Psoas muscle (tissue), 7 donors: ENCODE measurements at regions not wholly inside any gene's neighbourhood (a gene's known extent, or its start where the extent isn't known, plus 50 kb on each side); places are given as distances from the start of the nearest gene placed in this dataset.
A peak's percentile ranks its signal among the peaks of the same experiment; 100 is the strongest.

Experiments used
- ATAC-seq, 4 donors: fragments of 200-7000 bp; cut with Tn5 transposase; one replicate each; pipeline ENCODE4 v1.9.1; 2020; ENCODE audit warnings: moderate library complexity in 3 of 4, mild to moderate bottlenecking in 2 of 4
- DNase-seq, 2 donors: peaks; one replicate each; pipeline ENCODE4 v3.0.0-alpha.2; 2020
- H3K27ac ChIP-seq: fragments of 200-600 bp; one replicate; pipeline ENCODE4 v1.8.0; 2022
- H3K27me3 ChIP-seq, 3 donors: fragments of 200-600 bp in 1 of 3; one replicate each; pipeline versions ENCODE4 v1.6.1 to v1.8.0; 2013 to 2022; ENCODE audit warnings: low read length in 2 of 3, mild to moderate bottlenecking in 2 of 3, moderate library complexity in 1 of 3; ENCODE audit not compliant: insufficient read depth in 3 of 3
- H3K36me3 ChIP-seq, 2 donors: fragments of 200-600 bp in 1 of 2; one replicate each; pipeline versions ENCODE4 v1.6.1 to v1.8.0; 2013 to 2022; ENCODE audit warnings: low read depth in 1 of 2, mild to moderate bottlenecking in 1 of 2, moderate library complexity in 1 of 2; ENCODE audit not compliant: insufficient read depth in 1 of 2
- H3K4me1 ChIP-seq: fragments of 200-600 bp; one replicate; pipeline ENCODE4 v1.8.0; 2022
- H3K4me3 ChIP-seq: fragments of 200-600 bp; one replicate; pipeline ENCODE4 v1.8.0; 2022; ENCODE audit warnings: mild to moderate bottlenecking
- H3K9me3 ChIP-seq: fragments of 200-600 bp; one replicate; pipeline ENCODE4 v1.8.0; 2022
- CTCF ChIP-seq: fragments of 200-600 bp; IDR thresholded peaks from one replicate; pipeline ENCODE4 v1.8.0; 2022; ENCODE audit warnings: antibody characterized with exemption
- WGBS, 3 donors: extraction: QIAGEN DNeasy Blood & Tissue Kit; methylation state at CpG; one replicate each; pipeline versions ENCODE4 v1.1.6 to v1.1.7; 2013; 5-methylcytosine and 5-hydroxymethylcytosine counted together
- intact Hi-C, 2 donors: fragments of 100-400 bp; cut with DNase I; formaldehyde crosslinking; loops; one replicate each; pipeline versions ENCODE4 v1.11.0 to v1.14.2; 2022
- donor health status: healthy with polysubstance abuse.
- donor health status: DM: no; HTN: no; CAD: no; lungs with moderate emphysema.
- donor health status: Bipolar disorder and iron deficiency.
- donor health status: healthy.
- donor health status: DM: yes; HTN: yes; CAD: no.
- donor health status: DM: no; HTN: no; CAD: no.
- donor health status: DM: yes; HTN: yes; CAD: no.

GRCh38 chr12:65690477-65690876, 133.8 kb upstream of the HMGA2 start:
- intact Hi-C loops, result no loop called here
- no peaks in the 10 kb centered on the region for H3K4me1 ChIP-seq
- 53 to 65% (median 56%) methylated on average over 1 of the region's 1 CpG for WGBS, 3 donors

GRCh38 chr12:65694130-65694529, 130.2 kb upstream of the HMGA2 start:
- H3K27ac ChIP-seq, result no peak overlapping the region
- WGBS, 3 donors, result 76 to 86% (median 81%) methylated on average over 3 of the region's 3 CpGs
- no peaks in the 10 kb centered on the region for H3K36me3 ChIP-seq
- H3K4me1 ChIP-seq, result no peaks in the 10 kb centered on the region
- no peak for ATAC-seq
- no peaks in the 10 kb centered on the region for H3K27me3 ChIP-seq
- TF ChIP-seq CTCF, result no peak
- intact Hi-C loops, result no loop called here
- no peaks in the 10 kb centered on the region for H3K9me3 ChIP-seq
- no peak overlapping the region for H3K4me3 ChIP-seq
- DNase-seq, result no peak

More at GRCh38 chr12:65690477-65690876, 133.8 kb upstream of the HMGA2 start:
- H3K27ac ChIP-seq, result no peak overlapping the region
- H3K9me3 ChIP-seq, result no peaks in the 10 kb centered on the region
- H3K4me3 ChIP-seq, result no peak overlapping the region
- DNase-seq (no peak), ATAC-seq (no peak)
- H3K36me3 ChIP-seq, result no peaks in the 10 kb centered on the region
- TF ChIP-seq CTCF, result no peak
- no peaks in the 10 kb centered on the region for H3K27me3 ChIP-seq

- DNase-seq, result peak in 1 of 2 donors; percentile 14
- WGBS, 3 donors, result 25 to 27% (median 27%) methylated on average over 4 of the region's 4 CpGs
- Histone ChIP-seq H3K36me3 (no peaks in the 10 kb centered on the region), H3K4me3 (no peak overlapping the region), H3K9me3 (no peaks in the 10 kb centered on the region), H3K27me3 (no peaks in the 10 kb centered on the region), H3K4me1 (no peaks in the 10 kb centered on the region), H3K27ac (no peak overlapping the region)
- no peak for TF ChIP-seq CTCF
- no peak for ATAC-seq
- intact Hi-C loops, result no loop called here
These were observed 129.0 kb upstream of the HMGA2 start for GRCh38 chr12:65695113-65695865.

- Histone ChIP-seq H3K4me3 (no peak overlapping the region), H3K36me3 (no peaks in the 10 kb centered on the region), H3K27ac (no peak overlapping the region), H3K9me3 (no peaks in the 10 kb centered on the region), H3K27me3 (no peaks in the 10 kb centered on the region), H3K4me1 (no peaks in the 10 kb centered on the region)
- ATAC-seq (no peak), DNase-seq (no peak)
- intact Hi-C loops, result no loop called here
- no peak for TF ChIP-seq CTCF
These were observed 128.1 kb upstream of the HMGA2 start for GRCh38 chr12:65696227-65696626.

- ATAC-seq (no peak), DNase-seq (no peak)
- no peak for TF ChIP-seq CTCF
- 61 to 72% (median 69%) methylated on average over 2 of the region's 2 CpGs for WGBS, 3 donors
- intact Hi-C loops, result no loop called here
- H3K36me3 ChIP-seq, result no peaks in the 10 kb centered on the region
- H3K4me3 ChIP-seq, result no peak overlapping the region
- no peaks in the 10 kb centered on the region for H3K9me3 ChIP-seq
- no peaks in the 10 kb centered on the region for H3K27me3 ChIP-seq
- no peaks in the 10 kb centered on the region for H3K4me1 ChIP-seq
- H3K27ac ChIP-seq, result no peak overlapping the region
These were observed 125.0 kb upstream of the HMGA2 start for GRCh38 chr12:65699251-65699650.
